Left ventricle myocardium inferior (tissue), 1 donor: ENCODE measurements at regions not wholly inside any gene's neighbourhood (a gene's known extent, or its start where the extent isn't known, plus 50 kb on each side); places are given as distances from the start of the nearest gene placed in this dataset.

Source experiments
- DNase-seq: peaks from one replicate; pipeline ENCODE4 v3.0.0-alpha.2; 2020
- H3K27ac ChIP-seq: fragments of 200-600 bp; replicated peaks from 2 replicates; pipeline ENCODE4 v1.8.0; 2021
- H3K27me3 ChIP-seq: fragments of 200-600 bp; 2 replicates; pipeline ENCODE4 v1.8.0; 2021; ENCODE audit warnings: low read depth
- H3K36me3 ChIP-seq: fragments of 200-600 bp; 2 replicates; pipeline ENCODE4 v1.8.0; 2021
- H3K4me1 ChIP-seq: fragments of 200-600 bp; 2 replicates; pipeline ENCODE4 v1.8.0; 2021
- H3K4me3 ChIP-seq: fragments of 200-600 bp; 2 replicates; pipeline ENCODE4 v1.8.0; 2021; ENCODE audit warnings: mild to moderate bottlenecking, moderate library complexity
- H3K9me3 ChIP-seq: fragments of 200-600 bp; replicated peaks from 2 replicates; pipeline ENCODE4 v1.8.0; 2021
- CTCF ChIP-seq: fragments of 200-600 bp; IDR thresholded peaks from 2 replicates; pipeline ENCODE4 v1.8.0; 2021; ENCODE audit warnings: antibody characterized with exemption, mild to moderate bottlenecking, borderline replicate concordance
- intact Hi-C: fragments of 100-400 bp; cut with micrococcal nuclease; formaldehyde crosslinking; loops from one replicate; pipeline ENCODE4 v1.11.0; 2022
- donor health status: DM: no; HTN: yes; CAD: no; lungs with severe emphysema.

GRCh38 chr6:132019586-132019985 is 68.4 kb upstream of the CCN2 start:
- H3K9me3 ChIP-seq, result no peaks in the 10 kb centered on the region
- H3K27ac ChIP-seq, result peak overlapping the region; percentile 60
- no peaks in the 10 kb centered on the region for H3K27me3 ChIP-seq
- intact Hi-C loops, result no loop called here
- H3K4me1 ChIP-seq, result peaks cover 4% of the 10 kb centered on the region
- H3K36me3 ChIP-seq, result no peaks in the 10 kb centered on the region
- no peak for TF ChIP-seq CTCF
- DNase-seq, result no peak
- H3K4me3 ChIP-seq, result no peak overlapping the region

GRCh38 chr6:132017942-132018341 is 66.8 kb upstream of the CCN2 start:
- TF ChIP-seq CTCF, result no peak
- H3K9me3 ChIP-seq, result no peaks in the 10 kb centered on the region
- DNase-seq, result no peak
- H3K27me3 ChIP-seq, result no peaks in the 10 kb centered on the region
- no peak overlapping the region for H3K27ac ChIP-seq
- H3K36me3 ChIP-seq, result no peaks in the 10 kb centered on the region
- H3K4me1 ChIP-seq, result peaks cover 4% of the 10 kb centered on the region
- no peak overlapping the region for H3K4me3 ChIP-seq
- intact Hi-C loops, result no loop called here

- no peak for DNase-seq
- Histone ChIP-seq H3K36me3 (no peaks in the 10 kb centered on the region), H3K4me1 (peaks cover 4% of the 10 kb centered on the region), H3K9me3 (no peaks in the 10 kb centered on the region), H3K27me3 (no peaks in the 10 kb centered on the region), H3K4me3 (no peak overlapping the region), H3K27ac (no peak overlapping the region)
- TF ChIP-seq CTCF, result no peak
- intact Hi-C loops, result no loop called here
Observed at GRCh38 chr6:132016396-132016795, 65.2 kb upstream of the CCN2 start.

GRCh38 chr6:132011582-132011981 is 60.4 kb upstream of the CCN2 start:
- intact Hi-C loops, result no loop called here
- no peak for TF ChIP-seq CTCF

GRCh38 chr6:132009175-132009574 is 58.0 kb upstream of the CCN2 start:
- peaks cover 3% of the 10 kb centered on the region for H3K9me3 ChIP-seq
- H3K4me3 ChIP-seq, result no peak overlapping the region
- no peaks in the 10 kb centered on the region for H3K27me3 ChIP-seq
- no peaks in the 10 kb centered on the region for H3K4me1 ChIP-seq
- intact Hi-C loops, result no loop called here
- DNase-seq, result no peak
- H3K36me3 ChIP-seq, result no peaks in the 10 kb centered on the region
- no peak for TF ChIP-seq CTCF
- no peak overlapping the region for H3K27ac ChIP-seq

More at GRCh38 chr6:132011582-132011981, 60.4 kb upstream of the CCN2 start:
- Histone ChIP-seq H3K27ac (peak overlapping the region; percentile 4), H3K27me3 (no peaks in the 10 kb centered on the region), H3K4me1 (no peaks in the 10 kb centered on the region), H3K4me3 (no peak overlapping the region), H3K36me3 (no peaks in the 10 kb centered on the region), H3K9me3 (no peaks in the 10 kb centered on the region)
- no peak for DNase-seq
